Gastroesophageal sphincter (tissue), 3 donors: ENCODE measurements at regions not wholly inside any gene's neighbourhood (a gene's known extent, or its start where the extent isn't known, plus 50 kb on each side); places are given as distances from the start of the nearest gene placed in this dataset.

Experiments
- CTCF ChIP-seq, 4 experiments: fragments of 200-600 bp in 2 of 4; fragments of 450-650 bp in 2 of 4; sonication (generic) in 1 of 4; IDR thresholded peaks; one replicate each; pipeline ENCODE4 v1.5.1; 2017 to 2019; ENCODE audit warnings: antibody characterized with exemption in 4 of 4, mild to moderate bottlenecking in 2 of 4, moderate library complexity in 2 of 4
- EP300 ChIP-seq: sonication (generic); formaldehyde crosslinking; IDR thresholded peaks from one replicate; pipeline ENCODE4 v1.6.1; 2017; ENCODE audit warnings: antibody characterized with exemption, mild to moderate bottlenecking
- POLR2A ChIP-seq, 2 donors: fragments of 450-650 bp; IDR thresholded peaks; one replicate each; pipeline ENCODE4 v1.6.1; 2017; ENCODE audit warnings: antibody characterized with exemption in 2 of 2, mild to moderate bottlenecking in 2 of 2, moderate library complexity in 1 of 2

DNA sequence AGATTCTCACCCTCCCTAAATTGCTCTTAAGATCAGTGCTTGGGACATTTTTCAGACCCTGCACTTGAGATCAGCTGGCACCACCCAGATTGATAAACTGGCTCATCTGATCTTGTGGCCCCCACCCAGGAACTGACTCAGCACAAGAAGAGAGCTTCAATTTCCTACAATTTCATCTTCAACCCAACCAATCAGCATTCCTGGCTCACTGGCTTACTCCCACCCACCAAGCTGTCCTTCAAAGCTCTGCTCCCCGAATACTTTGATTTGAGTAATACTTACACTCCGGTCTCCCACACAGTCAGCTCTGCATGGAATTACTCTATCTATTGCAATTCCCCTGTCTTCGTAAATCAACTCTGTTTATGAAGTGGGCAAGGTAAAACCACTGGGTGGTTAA lies 461.9 kb upstream of the RGS18 start:
- TF ChIP-seq CTCF (IDR thresholded peaks at IDR 0.05) (no peak), POLR2A (IDR thresholded peaks at IDR 0.05) (no peak), EP300 (no peak)
